Type B pancreatic cell (in vitro differentiated cells): ENCODE measurements at regions not wholly inside any gene's neighbourhood (a gene's known extent, or its start where the extent isn't known, plus 50 kb on each side); places are given as distances from the start of the nearest gene placed in this dataset.

ENCODE experiments used
- DNase-seq: peaks from one replicate; pipeline ENCODE4 v3.0.0; 2021; ENCODE audit warnings: mixed read lengths; ENCODE audit not compliant: unreplicated experiment; ENCODE audit errors: extremely low spot score
- H3K27ac Mint-ChIP-seq: 2 replicates; pipeline ENCODE4 v1.8.0; 2021; ENCODE audit warnings: mild to moderate bottlenecking, mixed read lengths
- H3K27me3 Mint-ChIP-seq: 2 replicates; pipeline ENCODE4 v1.8.0; 2021; ENCODE audit warnings: mixed read lengths
- H3K36me3 Mint-ChIP-seq: 2 replicates; pipeline ENCODE4 v1.8.0; 2021; ENCODE audit warnings: mixed read lengths
- H3K4me1 Mint-ChIP-seq: one replicate; pipeline ENCODE4 v1.8.0; 2021; ENCODE audit warnings: mixed read lengths; ENCODE audit not compliant: unreplicated experiment
- H3K4me3 Mint-ChIP-seq: 2 replicates; pipeline ENCODE4 v1.8.0; 2021; ENCODE audit warnings: mild to moderate bottlenecking, mixed read lengths
- H3K9me3 Mint-ChIP-seq: 2 replicates; pipeline ENCODE4 v1.8.0; 2021; ENCODE audit warnings: mixed read lengths
- CTCF ChIP-seq: fragments of 200-600 bp; sonication (generic); conservative IDR thresholded peaks from 2 replicates; pipeline ENCODE4 v1.5.0; 2021; ENCODE audit warnings: antibody characterized with exemption, mild to moderate bottlenecking

GRCh38 chr16:86285421-86285820 lies 224.9 kb upstream of the FOXF1 start:
- Mint-ChIP-seq H3K4me1 (no peaks in the 10 kb centered on the region), H3K27me3 (peaks cover 97% of the 10 kb centered on the region), H3K36me3 (no peaks in the 10 kb centered on the region), H3K4me3 (no peak overlapping the region), H3K9me3 (no peaks in the 10 kb centered on the region), H3K27ac (no peak overlapping the region)
- TF ChIP-seq CTCF: no peak
- DNase-seq: peak; percentile 54

- no peak for TF ChIP-seq CTCF
- no peak overlapping the region for H3K27ac Mint-ChIP-seq
- no peak overlapping the region for H3K4me3 Mint-ChIP-seq
- no peaks in the 10 kb centered on the region for H3K36me3 Mint-ChIP-seq
- H3K4me1 Mint-ChIP-seq: no peaks in the 10 kb centered on the region
- no peaks in the 10 kb centered on the region for H3K9me3 Mint-ChIP-seq
- peaks cover 97% of the 10 kb centered on the region for H3K27me3 Mint-ChIP-seq
- peak; percentile 65 for DNase-seq
Observed at GRCh38 chr16:86285938-86286921, 224.1 kb upstream of the FOXF1 start.

GRCh38 chr16:86286991-86287663 lies 223.2 kb upstream of the FOXF1 start:
- Mint-ChIP-seq H3K4me3 (peak overlapping the region; percentile 45), H3K27me3 (peaks cover 97% of the 10 kb centered on the region), H3K36me3 (no peaks in the 10 kb centered on the region), H3K27ac (no peak overlapping the region), H3K9me3 (no peaks in the 10 kb centered on the region), H3K4me1 (no peaks in the 10 kb centered on the region)
- no peak for TF ChIP-seq CTCF
- peak; percentile 63 for DNase-seq

- peak; percentile 47 for DNase-seq
- Mint-ChIP-seq H3K36me3 (no peaks in the 10 kb centered on the region), H3K4me1 (peaks cover 4% of the 10 kb centered on the region), H3K27me3 (peaks cover 97% of the 10 kb centered on the region), H3K27ac (no peak overlapping the region), H3K9me3 (no peaks in the 10 kb centered on the region), H3K4me3 (peak overlapping the region; percentile 34)
- TF ChIP-seq CTCF: no peak
Observed at GRCh38 chr16:86287664-86288201, 222.6 kb upstream of the FOXF1 start.

GRCh38 chr16:86288716-86289294 lies 221.5 kb upstream of the FOXF1 start:
- H3K4me3 Mint-ChIP-seq: no peak overlapping the region
- H3K27ac Mint-ChIP-seq: no peak overlapping the region
- peaks cover 4% of the 10 kb centered on the region for H3K4me1 Mint-ChIP-seq
- peaks cover 97% of the 10 kb centered on the region for H3K27me3 Mint-ChIP-seq
- no peak for DNase-seq
- no peaks in the 10 kb centered on the region for H3K36me3 Mint-ChIP-seq
- H3K9me3 Mint-ChIP-seq: no peaks in the 10 kb centered on the region
- TF ChIP-seq CTCF: no peak
